Stimulated activated CD4-positive, alpha-beta T cell treated with anti-CD3 and anti-CD28 coated beads, Interleukin-12 subunit alpha, Interleukin-12 subunit beta, amount 100 ng/mL, for 24 hours (primary cell): ENCODE measurements at regions not wholly inside any gene's neighbourhood (a gene's known extent, or its start where the extent isn't known, plus 50 kb on each side); places are given as distances from the start of the nearest gene placed in this dataset.
"Not testable (repeated sequence)": the region's sequence is repeated elsewhere in the genome, so short reads cannot be mapped to it uniquely, and the experiment has no call there.

ENCODE experiments used
- DNase-seq, 2 experiments: peaks; one replicate each; pipeline ENCODE4 v3.0.0-alpha.2; 2020; ENCODE audit warnings: low read depth in 2 of 2

DNA sequence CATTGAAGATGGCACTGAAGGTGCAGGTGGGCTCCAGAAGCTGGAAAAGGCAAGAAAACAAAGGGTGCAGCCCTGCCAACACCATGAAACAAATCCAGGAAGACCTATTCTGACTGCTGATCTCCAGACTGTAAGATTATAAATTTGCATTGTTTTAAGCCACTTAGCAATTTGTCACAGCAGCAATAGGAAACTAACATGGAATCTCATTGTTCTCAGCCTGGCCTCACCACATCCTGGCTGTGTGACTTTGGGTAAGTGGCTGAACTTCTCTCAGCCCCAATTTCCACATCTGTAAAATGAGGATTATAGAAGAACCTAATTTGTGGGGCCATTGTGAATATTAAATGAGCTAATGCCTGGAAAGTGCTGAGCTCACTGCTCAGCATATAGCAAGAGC lies 160.4 kb upstream of the MAFB start:
- DNase-seq = no peak

DNA sequence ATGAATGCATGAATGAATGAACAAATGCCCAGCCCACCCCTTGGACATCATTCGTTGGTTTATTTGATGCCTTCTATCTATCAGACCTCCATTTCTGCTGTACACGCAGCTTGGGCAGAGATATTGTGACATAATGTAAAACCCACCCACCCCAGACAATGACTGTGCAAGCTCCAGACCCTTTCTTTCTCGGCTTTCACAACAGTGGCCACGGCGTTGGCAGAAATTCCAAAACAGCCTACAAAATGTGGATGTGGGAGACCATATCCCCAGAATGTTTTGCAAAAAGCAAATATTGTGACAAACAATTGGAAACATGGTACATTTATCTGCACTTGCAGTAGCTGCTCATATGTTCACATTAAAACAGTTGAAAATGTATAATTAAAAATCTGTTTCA lies 162.0 kb upstream of the MAFB start:
- no peak for DNase-seq

DNA sequence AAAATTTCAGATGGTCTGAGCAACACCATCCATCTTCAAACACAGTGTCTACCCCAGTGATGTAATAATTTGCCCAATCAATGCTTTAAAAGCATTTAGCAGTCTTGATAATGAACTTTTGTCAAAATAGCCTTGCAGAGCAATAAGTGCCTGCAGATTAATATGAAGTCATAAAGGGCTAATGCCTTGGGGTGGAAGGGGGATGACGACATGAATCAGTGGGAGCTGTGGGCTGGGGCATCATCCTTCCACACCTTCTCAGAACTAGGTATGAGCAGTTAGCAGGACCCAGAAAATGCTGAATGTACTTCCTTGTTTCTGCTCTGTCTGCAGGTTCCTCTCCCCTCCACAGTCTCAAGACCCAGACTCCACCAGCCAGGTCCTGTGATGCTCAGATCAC lies 166.2 kb upstream of the MAFB start:
- DNase-seq = no peak

DNA sequence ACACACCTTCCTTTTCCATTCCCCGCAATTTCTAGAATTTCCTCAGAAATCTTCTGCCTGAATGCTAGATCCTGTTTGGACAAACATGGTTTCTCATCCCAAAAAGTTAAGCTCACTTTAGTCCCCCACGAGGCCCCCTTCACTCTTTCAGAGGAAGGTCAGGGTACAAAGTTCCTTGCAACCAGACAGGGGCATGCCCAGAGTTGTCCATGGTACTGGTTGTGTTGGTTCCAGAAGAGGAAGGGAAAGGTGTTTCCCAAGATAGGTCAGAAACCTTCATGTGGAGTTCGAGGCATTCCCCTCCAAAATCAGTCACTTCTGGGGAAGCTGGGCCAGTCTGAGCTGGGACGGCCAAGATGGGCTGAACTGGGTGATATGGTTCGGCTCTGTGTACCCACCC lies 167.6 kb upstream of the MAFB start:
- no peak for DNase-seq

DNA sequence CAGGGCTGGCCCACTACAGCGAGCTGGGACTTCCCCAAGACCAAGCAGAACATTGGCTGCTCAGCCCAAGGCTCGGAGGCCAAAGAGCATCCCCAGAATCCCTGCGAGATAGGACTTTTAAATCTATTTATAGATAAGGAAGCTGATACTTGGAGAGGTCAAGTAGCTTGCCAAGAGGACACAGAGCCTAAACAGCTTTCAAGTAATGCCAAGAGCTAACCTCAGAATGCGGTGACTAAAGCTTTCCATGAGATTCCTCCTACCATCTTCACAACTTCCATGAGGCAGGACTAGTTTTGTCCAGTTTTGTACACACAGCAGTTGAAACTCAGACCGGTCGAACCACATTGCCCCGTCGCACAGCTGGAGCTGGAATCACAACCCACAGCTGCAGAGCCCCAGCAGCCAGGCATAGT lies 168.1 kb upstream of the TOP1 start:
- no peak for DNase-seq

DNA sequence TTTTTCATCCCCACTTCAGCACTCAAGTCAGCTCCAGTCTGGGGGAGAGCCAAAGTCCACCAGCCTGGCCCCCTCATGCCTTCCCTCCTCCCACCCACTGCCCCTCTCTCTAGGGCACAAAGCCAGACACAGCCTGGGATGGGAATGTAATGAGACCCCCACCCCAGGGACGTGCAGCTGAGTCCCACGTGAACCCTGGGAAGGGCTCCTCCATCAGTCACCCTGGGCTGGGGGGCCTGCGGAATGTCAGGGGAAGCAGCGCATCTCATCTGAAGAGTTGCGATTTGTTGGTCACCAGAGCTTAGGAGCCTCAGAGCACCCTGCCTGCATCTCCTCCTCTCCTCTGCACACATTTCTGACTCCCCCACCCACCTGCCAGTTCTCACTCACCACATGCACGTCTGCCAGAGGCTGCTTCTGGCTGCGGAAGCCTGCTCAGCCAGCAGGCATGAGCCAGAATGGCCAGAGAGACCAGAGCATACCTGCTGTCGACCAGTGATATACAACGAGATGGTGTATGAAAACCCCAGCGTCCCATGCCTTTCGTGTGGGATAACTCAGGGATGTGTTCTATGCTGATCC lies 167.1 kb upstream of the TOP1 start:
- DNase-seq = no peak

DNA sequence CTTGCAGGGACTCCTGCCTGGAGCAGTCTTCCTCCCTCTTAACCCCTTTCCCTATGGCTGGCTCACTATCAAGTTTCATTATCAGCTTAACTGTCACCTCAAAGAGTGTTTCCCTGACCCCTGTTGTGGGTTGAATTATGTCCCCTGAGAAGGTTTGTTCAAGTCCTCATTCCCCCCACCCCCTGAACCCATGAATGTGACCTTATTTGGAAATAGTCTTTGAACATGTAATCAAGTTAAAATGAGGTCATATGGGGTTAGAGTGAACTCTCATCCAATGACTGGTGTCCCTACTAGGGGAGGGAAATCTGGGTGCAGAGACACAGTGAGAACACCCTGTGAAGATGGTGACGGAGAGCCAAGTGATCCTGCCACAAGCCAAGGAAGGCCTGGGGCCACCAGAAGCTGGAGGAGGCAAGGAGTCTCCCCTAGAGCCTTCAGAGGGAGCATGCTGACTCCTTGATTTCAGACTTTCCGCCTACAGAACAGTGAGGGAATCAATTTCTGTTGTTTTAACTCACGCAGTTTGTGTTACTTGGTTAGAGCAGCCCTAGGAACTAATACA lies 165.2 kb upstream of the TOP1 start:
- DNase-seq = no peak

DNA sequence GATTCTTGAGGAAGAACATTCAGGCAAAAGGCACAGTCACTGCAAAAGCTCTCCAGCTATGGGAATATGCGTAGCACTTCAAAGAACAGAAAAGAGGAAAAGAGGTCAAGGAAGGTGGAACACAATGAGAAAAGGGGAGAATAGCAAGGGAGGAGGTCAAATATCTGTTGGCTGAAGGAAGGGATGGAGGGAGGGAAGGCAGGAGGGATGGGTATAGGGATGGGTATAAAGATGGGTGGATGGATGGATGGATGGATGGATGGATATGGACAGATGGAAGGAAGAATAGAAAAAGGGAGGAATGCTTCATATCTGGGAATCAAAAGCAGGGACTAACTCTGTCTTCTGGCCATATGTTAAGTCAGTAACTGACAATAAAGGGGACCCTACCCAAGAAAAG lies 164.2 kb upstream of the TOP1 start:
- DNase-seq = no peak

DNA sequence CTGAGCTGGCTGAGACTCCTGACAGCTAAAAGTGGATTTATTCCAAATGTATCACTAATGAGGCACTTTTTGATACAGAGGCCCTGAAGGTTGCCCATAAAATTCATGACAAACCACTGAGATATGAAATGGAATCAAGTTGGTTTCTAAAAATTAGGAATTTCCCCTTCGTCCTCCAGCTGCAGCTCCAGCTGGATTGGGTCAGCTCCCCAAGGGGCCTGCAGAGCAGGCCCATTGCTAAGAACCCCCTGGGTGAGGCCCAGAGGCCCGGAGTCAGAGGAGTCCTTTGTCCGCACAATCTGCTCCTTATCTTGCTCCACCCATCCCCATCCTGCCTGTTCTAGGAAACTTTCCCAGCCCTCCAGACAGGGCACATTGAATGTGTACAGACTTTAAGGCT lies 163.5 kb upstream of the TOP1 start:
- no peak for DNase-seq

DNA sequence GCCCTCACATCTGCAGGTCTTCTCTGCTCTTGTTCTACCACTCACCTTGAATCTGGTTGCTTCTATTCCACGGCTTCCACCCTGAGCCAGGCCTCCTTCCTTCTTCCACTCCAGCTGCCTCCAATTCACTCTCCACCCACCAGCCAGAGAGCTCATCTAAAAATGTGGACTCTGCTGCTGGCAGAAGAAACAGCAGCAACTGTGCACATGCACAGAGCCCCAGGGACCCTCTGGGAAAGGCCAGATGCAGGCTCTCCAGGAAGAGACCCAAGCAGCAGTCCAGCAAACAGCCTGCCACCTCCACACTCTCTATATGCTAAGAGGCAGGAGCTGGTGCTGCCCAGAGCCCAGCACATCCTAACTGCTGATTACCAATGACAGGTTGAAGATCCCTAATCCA lies 162.6 kb upstream of the TOP1 start:
- DNase-seq = no peak

DNA sequence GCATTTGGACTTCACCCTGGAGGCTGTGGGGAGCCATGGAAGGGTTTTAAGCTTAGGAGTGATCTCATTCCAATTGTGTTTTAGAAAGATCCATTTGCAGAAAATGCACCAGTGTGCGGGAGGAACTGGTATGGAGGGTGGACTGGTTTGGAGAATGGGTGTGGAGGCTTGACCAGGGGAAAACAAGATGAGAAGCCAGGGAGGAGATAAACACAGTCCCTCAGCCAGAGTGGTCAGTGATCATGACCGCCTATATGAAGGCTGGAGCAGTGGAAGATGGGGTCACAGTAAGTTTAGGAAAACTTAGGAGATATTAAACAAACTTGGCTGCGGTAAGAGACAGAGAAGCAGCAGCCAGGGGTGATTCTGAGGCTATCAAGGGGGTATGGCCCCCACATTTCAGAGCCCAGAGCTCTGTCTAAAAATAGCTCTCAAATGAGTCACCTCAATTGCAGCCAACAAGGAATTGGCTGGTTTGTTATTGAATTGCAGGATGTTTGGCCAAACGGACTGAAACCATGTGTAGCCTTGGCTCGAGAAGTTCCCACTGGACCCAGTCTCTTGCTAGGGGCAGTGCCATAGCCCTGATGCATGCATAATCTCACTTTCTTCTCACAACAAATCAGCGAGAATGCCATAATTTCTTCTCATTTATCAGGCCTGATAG lies 159.9 kb upstream of the TOP1 start:
- DNase-seq = no peak

DNA sequence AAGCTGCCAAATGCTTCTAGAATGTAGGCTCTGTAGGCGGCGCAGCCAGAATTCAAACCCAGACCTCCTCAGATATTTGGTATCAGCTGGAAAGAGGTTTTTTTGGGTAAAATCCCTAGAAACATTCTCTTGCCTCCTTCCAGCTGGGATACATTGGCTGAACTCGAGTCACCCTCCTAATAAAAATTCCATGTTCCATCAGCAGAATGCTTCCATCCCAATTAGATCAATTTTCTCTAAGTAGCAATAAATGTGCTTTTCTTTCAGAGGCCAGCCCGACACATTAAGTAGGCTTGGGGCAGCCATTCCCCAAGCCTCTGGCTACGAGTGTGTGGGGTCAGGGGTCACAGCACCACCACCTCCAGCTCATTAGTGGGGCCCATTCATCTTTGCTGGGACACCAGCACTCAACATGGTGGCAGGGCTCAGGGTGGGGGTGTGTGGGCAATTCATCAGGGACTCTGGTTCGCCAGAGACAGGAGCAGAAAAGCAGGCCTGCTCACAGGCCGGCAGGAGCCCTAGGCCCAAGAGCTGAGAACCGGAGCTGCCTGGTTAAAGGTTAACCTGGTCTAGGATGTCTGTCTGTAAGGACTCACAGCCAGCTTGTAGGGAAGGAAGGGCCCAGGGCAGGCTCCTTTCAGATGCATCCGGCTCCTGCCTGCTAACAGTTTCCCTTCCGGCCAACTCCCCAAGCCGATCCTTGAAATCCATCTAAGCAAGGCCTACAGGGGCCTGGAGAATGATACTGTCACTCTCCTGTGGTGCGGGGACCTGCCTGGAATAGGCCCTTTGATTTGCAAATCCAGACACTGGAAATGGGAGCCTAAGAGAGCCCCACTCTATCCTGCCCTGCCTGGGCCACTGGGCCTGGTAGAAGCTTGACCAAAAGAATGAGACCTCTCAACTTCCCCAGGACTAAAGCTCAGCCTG lies 159.1 kb upstream of the TOP1 start:
- DNase-seq = no peak

DNA sequence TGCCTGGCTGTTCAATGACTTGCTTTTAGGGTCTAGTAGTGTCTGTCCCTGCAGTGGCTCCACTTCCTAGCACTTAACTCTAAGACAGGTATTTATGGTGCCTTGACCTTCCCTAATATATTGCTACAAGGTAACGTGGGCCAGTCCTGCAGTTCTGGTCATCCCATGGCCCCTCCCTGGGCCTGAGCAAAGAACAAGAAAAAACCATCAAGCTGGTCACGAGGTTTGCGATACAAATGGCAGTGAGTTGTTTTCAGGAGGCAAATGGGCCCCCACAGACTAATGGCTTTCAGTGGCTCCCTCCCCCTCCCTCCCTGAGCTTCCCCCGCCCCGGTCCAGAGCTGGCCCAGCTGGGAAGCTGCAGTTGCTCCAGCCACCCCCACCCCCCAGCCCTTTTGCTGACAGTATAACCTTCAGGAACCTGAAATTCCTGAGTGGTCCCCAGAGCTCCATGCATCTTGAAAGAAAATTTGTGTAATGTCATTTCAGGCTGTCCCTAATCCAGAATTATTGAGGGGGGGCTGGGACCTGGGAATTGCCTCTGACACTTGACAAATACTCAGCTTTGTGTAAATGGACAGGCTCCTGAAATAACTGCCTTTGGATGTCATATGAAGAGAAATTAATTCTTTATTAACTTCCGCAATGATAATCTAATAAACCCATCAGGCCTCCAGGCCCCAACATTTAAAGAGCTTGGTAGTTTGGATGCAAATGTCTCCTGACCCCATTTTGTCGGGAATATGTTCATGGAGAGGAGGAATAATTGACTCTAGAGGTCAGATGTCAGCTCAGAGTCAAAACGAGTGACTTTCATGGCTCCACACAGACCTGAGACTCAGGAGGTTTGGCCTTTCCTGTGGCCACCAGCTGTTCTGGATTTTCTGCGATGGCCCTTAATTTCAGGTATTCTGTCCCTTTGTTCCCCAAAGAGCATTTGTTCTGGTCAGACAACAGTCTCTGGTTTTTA lies 153.2 kb upstream of the TOP1 start:
- no peak for DNase-seq

DNA sequence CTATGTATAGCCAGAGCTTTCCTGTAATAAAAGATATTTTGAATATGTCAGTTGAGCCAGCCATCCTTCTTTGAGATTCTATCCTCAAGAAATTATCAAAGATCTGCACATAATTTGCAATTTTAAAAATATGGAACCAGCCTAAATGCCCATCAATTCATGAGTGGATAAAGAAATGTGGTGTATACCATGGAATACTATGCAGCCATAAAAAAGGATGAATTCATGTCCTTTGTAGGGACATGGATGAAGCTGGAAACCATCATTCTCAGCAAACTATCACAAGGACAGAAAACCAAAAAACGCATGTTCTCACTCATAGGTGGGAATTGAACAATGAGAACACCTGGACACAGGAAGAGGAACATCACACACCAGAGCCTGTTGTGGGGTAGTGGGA lies 150.5 kb upstream of the TOP1 start:
- DNase-seq = not testable (repeated sequence)

DNA sequence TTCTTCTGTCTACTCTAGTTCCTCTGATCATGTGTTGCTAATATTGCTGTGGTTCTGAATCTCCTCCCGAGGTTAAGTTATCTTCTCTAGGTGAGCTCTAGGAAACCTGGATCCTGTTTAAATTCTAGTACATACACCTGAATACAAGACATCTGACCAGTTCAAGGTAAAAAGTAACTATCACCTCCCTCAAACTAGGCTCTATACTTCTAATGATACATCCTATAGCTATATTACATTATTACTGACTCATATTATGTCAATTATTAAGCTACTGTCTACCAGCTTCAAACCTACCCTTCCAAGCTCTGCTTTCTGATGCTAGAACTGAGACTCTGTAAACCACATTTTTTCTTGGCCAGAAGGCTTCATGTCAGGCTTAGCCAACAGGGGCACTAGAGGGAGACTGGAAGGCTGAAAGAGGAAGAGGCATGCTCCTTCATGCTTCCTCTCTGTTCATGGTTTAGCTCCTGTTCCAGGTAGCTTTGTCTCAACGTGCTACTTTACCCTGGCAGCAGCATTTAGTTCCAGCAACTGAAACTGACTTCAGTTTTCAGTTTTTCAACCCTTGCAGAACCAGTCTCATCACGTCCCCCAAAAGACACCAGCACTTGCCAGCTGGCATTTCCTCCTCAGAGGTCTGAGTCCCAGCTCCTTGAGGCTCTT lies 148.4 kb upstream of the TOP1 start:
- no peak for DNase-seq

DNA sequence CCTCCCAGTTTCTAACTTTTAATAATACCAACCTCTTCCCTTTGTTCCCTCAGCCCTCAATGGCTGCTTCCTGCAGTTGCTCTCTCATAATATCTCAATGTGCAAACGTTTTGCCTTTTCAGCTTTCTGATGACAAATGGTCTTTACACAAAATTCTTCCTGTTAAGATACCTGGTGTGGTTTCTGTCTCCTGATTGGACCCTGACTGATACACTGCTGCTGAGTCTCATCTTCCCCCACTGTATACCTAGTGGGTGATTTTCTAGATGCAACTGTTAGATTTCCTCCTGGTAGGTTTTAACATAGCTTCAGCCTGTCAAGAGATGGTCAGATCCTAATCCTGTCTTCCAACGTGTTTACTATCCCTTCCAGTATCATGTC lies 147.9 kb upstream of the TOP1 start:
- DNase-seq = no peak

DNA sequence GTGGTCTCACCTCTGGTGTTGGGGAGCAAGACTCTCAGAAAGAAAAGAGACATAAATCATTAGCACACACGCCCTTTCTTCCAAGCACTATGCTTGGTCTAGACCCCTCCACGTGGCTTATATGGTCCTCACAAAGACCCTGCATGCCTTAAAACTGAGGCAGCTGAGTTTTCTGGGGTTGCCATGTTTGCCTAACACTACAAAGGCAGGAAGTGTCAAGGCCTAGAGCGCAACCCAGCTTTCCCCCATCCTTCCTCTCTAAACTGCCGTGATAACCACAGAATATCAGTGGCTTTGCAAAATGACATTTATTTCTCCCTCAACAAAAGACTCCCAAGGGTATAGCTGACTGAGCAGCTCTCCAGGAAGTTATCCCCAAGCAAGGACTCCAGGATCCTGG lies 146.5 kb upstream of the TOP1 start:
- no peak for DNase-seq

DNA sequence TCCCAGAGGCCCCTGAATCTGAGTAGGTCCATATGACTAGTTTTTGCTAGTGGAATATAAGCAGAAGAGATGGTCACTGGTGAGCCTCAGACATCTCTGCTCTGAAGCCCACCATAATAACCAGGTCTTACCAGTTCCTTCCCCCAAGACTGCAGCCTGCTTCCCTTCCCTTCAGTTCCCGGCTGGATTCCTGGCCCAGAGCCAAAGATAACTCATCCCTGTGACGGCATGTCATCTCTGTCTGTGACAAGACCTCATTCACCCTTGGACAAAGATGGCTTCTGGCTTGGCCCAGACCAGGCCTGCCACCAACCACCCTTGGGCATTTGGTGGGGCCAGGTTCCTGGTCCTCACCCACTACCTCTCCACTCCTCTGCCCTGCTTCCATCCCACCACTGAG lies 145.5 kb upstream of the TOP1 start:
- no peak for DNase-seq

DNA sequence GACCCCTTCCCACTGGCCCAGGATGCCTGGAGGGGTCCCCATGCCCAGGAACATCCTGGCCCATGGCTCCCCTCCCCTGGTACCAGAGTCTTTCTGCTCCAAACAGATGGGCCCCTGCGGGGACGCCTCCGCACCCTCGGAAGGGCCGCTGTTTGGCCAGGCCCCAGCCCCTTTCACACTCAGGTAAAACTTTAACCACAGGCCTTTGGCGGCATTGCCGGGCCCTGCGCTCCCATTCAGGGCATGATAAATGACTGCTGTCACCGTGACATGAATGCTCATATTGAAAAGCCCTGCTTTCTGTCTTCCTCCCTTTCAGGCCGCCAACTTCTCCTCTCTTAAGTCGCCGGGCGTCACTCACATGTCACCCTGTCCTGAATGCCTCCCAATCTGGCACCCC lies 141.5 kb upstream of the TOP1 start:
- DNase-seq = no peak

DNA sequence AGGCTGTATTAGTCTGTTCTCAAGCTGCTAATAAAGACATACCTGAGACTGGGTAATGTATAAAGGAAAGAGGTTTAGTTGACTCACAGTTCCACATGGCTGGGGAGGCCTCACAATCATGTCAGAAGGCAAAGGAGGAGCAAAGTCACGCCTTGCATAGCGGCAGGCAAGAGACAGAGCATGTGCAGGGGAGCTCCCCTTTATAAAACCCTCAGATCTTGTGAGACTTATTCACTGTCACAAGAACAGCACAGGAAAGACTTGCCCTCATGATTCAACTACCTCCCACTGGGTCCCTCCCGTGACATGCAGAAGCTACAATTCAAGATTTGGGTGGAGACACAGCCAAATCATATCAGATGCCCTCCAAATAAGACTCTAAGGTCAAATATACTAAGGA lies 139.4 kb upstream of the TOP1 start:
- DNase-seq = not testable (repeated sequence)

DNA sequence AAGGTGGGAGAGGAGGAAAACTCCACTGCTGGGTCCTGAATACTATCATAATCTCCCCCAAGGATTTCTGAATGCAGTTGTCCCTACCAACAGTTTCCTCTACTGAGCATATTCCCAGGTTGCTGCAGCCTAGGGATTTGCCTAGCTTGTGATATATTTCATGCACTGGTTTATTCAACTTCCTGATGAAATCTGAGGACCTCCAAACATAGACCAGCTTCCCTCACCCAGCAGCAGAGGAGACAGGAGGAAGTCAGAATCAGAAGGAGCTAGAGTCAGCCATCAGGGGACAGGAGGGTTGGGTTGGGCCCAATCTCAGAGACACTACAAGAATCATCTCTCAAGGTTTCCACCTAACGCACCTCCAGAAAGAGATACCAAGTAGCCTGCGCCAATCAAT lies 138.4 kb upstream of the TOP1 start:
- no peak for DNase-seq
